GM23338 (cell line): ENCODE measurements at regions not wholly inside any gene's neighbourhood (a gene's known extent, or its start where the extent isn't known, plus 50 kb on each side); places are given as distances from the start of the nearest gene placed in this dataset.

Experiments
- ATAC-seq: fragments of 200-7000 bp; cut with Tn5 transposase; 3 replicates; pipeline ENCODE4 v1.9.1; 2020
- DNase-seq: peaks from one replicate; pipeline ENCODE4 v3.0.0-alpha.2; 2015; ENCODE audit warnings: low spot score
- H2AFZ ChIP-seq: fragments of 200-600 bp; sonication (generic); 2 replicates; pipeline ENCODE4 v1.8.0; 2016; ENCODE audit warnings: antibody characterized with exemption, mild to moderate bottlenecking, moderate library complexity
- H3F3A ChIP-seq: fragments of 200-600 bp; sonication (generic); replicated peaks from 2 replicates; pipeline ENCODE4 v1.8.0; 2017; ENCODE audit warnings: antibody characterized with exemption, mixed run types, low read depth
- H3K27ac ChIP-seq: fragments of 200-600 bp; sonication (generic); 2 replicates; pipeline ENCODE4 v1.6.1; 2016; ENCODE audit warnings: low read depth
- H3K27me3 ChIP-seq: fragments of 200-600 bp; sonication (generic); 2 replicates; pipeline ENCODE4 v1.8.0; 2016; ENCODE audit warnings: mild to moderate bottlenecking, mixed run types, moderate library complexity; ENCODE audit not compliant: insufficient read depth
- H3K36me3 ChIP-seq: fragments of 200-600 bp; sonication (generic); 2 replicates; pipeline ENCODE4 v1.8.0; 2016; ENCODE audit warnings: mild to moderate bottlenecking; ENCODE audit not compliant: insufficient read depth
- H3K4me1 ChIP-seq: fragments of 200-600 bp; sonication (generic); 2 replicates; pipeline ENCODE4 v1.8.0; 2016; ENCODE audit warnings: mild to moderate bottlenecking, moderate library complexity; ENCODE audit not compliant: insufficient read depth
- H3K4me2 ChIP-seq: fragments of 200-600 bp; sonication (generic); 2 replicates; pipeline ENCODE4 v1.7.1; 2017; ENCODE audit warnings: mixed run types
- H3K4me3 ChIP-seq: fragments of 200-600 bp; sonication (generic); 2 replicates; pipeline ENCODE4 v1.6.1; 2016; ENCODE audit warnings: mixed run types
- H3K79me2 ChIP-seq: fragments of 200-600 bp; sonication (generic); replicated peaks from 2 replicates; pipeline ENCODE4 v1.8.0; 2017; ENCODE audit warnings: mild to moderate bottlenecking; ENCODE audit not compliant: insufficient read depth
- H3K9me2 ChIP-seq: fragments of 200-600 bp; sonication (generic); 2 replicates; pipeline ENCODE4 v1.8.0; 2017; ENCODE audit not compliant: insufficient read depth
- H4K20me1 ChIP-seq: fragments of 200-600 bp; sonication (generic); replicated peaks from 2 replicates; pipeline ENCODE4 v1.8.0; 2017; ENCODE audit warnings: mild to moderate bottlenecking; ENCODE audit not compliant: insufficient read depth
- H3K27ac Mint-ChIP-seq: 2 replicates; pipeline ENCODE4 v1.8.0; 2020; ENCODE audit warnings: inconsistent platforms, mild to moderate bottlenecking, moderate library complexity, mixed read lengths
- H3K27me3 Mint-ChIP-seq: 3 replicates; pipeline ENCODE4 v1.8.0; 2022; ENCODE audit warnings: low read depth, mild to moderate bottlenecking, moderate library complexity, mixed read lengths, inconsistent platforms; ENCODE audit not compliant: insufficient read depth, poor library complexity
- H3K36me3 Mint-ChIP-seq: 3 replicates; pipeline ENCODE4 v1.8.0; 2021; ENCODE audit warnings: low read depth, mild to moderate bottlenecking, inconsistent platforms, moderate library complexity, mixed read lengths
- H3K4me1 Mint-ChIP-seq: 3 replicates; pipeline ENCODE4 v1.8.0; 2020; ENCODE audit warnings: mild to moderate bottlenecking, inconsistent platforms, mixed read lengths
- H3K4me3 Mint-ChIP-seq: 3 replicates; pipeline ENCODE4 v1.8.0; 2021; ENCODE audit warnings: moderate library complexity, mild to moderate bottlenecking, inconsistent platforms, mixed read lengths
- H3K9me3 Mint-ChIP-seq: 3 replicates; pipeline ENCODE4 v1.8.0; 2020; ENCODE audit warnings: moderate library complexity, mild to moderate bottlenecking, inconsistent platforms, mixed read lengths
- CREB1 ChIP-seq: fragments of 250-450 bp; sonication (Bioruptor Pico); IDR thresholded peaks from 2 replicates; pipeline ENCODE4 v1.5.0; 2020; ENCODE audit warnings: low read depth, mild to moderate bottlenecking, moderate library complexity
- EZH2 ChIP-seq: fragments of 200-600 bp; sonication (generic); IDR thresholded peaks from one replicate; pipeline ENCODE4 v1.8.0; 2017; ENCODE audit warnings: antibody characterized with exemption, mild to moderate bottlenecking, low read depth; ENCODE audit not compliant: unreplicated experiment
- EZH2phosphoT487 ChIP-seq: fragments of 200-600 bp; sonication (generic); IDR thresholded peaks from one replicate; pipeline ENCODE4 v1.8.1; 2018; ENCODE audit warnings: antibody characterized with exemption; ENCODE audit not compliant: unreplicated experiment
- NANOG ChIP-seq: IDR thresholded peaks from 2 replicates; pipeline ENCODE4 v1.6.1; 2016; ENCODE audit warnings: antibody characterized with exemption, borderline replicate concordance
- ZNF114 ChIP-seq: fragments of 250-450 bp; sonication (Bioruptor Pico); IDR thresholded peaks from 2 replicates; pipeline ENCODE4 v1.5.0; 2020; ENCODE audit warnings: mild to moderate bottlenecking, moderate library complexity
- ZNF331 ChIP-seq: fragments of 250-450 bp; sonication (Bioruptor Pico); IDR thresholded peaks from 2 replicates; pipeline ENCODE4 v1.5.0; 2020; ENCODE audit warnings: low read depth, mild to moderate bottlenecking, moderate library complexity
- TF ChIP-seq, protein P1 (sequence below): fragments of 250-450 bp; sonication (Bioruptor Pico); IDR thresholded peaks from 2 replicates; pipeline ENCODE4 v1.5.0; 2020; ENCODE audit warnings: mild to moderate bottlenecking, moderate library complexity
- TF ChIP-seq, protein P2 (sequence below): IDR thresholded peaks from one replicate; pipeline ENCODE4 v1.6.1; 2018; ENCODE audit warnings: antibody characterized with exemption; ENCODE audit not compliant: unreplicated experiment
- TF ChIP-seq, protein P3 (sequence below): IDR thresholded peaks from 2 replicates; pipeline ENCODE4 v1.6.1; 2016; ENCODE audit warnings: antibody characterized with exemption
- TF ChIP-seq, protein P4 (sequence below), 2 experiments: fragments of 200-600 bp in 1 of 2; sonication (generic) in 1 of 2; conservative IDR thresholded peaks; 2 replicates each; pipeline versions ENCODE4 v1.5.1 to v1.6.1; 2016 to 2017; ENCODE audit warnings: antibody characterized with exemption in 2 of 2, low read depth in 2 of 2, mild to moderate bottlenecking in 2 of 2, moderate library complexity in 1 of 2

DNA sequence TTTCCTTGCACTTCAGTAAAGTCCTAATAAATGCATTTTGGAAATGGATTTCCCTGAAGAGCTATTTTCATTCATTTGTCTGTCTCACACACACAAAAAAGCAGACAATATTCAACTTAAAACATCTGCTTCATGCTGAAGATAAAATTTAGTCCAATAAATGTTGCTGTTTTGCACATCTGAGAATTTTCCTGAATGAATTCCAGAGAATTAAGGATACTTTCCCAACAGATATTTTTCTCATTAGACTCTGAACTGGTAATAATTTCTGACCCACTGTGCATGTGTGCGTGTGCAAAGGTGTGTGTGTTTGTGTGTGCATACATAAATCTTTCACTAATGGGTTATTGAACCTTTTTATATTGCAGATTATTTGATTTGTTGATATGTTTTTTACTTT lies 390.2 kb upstream of the TMEFF2 start (continued):
- TF ChIP-seq, protein P1, sequence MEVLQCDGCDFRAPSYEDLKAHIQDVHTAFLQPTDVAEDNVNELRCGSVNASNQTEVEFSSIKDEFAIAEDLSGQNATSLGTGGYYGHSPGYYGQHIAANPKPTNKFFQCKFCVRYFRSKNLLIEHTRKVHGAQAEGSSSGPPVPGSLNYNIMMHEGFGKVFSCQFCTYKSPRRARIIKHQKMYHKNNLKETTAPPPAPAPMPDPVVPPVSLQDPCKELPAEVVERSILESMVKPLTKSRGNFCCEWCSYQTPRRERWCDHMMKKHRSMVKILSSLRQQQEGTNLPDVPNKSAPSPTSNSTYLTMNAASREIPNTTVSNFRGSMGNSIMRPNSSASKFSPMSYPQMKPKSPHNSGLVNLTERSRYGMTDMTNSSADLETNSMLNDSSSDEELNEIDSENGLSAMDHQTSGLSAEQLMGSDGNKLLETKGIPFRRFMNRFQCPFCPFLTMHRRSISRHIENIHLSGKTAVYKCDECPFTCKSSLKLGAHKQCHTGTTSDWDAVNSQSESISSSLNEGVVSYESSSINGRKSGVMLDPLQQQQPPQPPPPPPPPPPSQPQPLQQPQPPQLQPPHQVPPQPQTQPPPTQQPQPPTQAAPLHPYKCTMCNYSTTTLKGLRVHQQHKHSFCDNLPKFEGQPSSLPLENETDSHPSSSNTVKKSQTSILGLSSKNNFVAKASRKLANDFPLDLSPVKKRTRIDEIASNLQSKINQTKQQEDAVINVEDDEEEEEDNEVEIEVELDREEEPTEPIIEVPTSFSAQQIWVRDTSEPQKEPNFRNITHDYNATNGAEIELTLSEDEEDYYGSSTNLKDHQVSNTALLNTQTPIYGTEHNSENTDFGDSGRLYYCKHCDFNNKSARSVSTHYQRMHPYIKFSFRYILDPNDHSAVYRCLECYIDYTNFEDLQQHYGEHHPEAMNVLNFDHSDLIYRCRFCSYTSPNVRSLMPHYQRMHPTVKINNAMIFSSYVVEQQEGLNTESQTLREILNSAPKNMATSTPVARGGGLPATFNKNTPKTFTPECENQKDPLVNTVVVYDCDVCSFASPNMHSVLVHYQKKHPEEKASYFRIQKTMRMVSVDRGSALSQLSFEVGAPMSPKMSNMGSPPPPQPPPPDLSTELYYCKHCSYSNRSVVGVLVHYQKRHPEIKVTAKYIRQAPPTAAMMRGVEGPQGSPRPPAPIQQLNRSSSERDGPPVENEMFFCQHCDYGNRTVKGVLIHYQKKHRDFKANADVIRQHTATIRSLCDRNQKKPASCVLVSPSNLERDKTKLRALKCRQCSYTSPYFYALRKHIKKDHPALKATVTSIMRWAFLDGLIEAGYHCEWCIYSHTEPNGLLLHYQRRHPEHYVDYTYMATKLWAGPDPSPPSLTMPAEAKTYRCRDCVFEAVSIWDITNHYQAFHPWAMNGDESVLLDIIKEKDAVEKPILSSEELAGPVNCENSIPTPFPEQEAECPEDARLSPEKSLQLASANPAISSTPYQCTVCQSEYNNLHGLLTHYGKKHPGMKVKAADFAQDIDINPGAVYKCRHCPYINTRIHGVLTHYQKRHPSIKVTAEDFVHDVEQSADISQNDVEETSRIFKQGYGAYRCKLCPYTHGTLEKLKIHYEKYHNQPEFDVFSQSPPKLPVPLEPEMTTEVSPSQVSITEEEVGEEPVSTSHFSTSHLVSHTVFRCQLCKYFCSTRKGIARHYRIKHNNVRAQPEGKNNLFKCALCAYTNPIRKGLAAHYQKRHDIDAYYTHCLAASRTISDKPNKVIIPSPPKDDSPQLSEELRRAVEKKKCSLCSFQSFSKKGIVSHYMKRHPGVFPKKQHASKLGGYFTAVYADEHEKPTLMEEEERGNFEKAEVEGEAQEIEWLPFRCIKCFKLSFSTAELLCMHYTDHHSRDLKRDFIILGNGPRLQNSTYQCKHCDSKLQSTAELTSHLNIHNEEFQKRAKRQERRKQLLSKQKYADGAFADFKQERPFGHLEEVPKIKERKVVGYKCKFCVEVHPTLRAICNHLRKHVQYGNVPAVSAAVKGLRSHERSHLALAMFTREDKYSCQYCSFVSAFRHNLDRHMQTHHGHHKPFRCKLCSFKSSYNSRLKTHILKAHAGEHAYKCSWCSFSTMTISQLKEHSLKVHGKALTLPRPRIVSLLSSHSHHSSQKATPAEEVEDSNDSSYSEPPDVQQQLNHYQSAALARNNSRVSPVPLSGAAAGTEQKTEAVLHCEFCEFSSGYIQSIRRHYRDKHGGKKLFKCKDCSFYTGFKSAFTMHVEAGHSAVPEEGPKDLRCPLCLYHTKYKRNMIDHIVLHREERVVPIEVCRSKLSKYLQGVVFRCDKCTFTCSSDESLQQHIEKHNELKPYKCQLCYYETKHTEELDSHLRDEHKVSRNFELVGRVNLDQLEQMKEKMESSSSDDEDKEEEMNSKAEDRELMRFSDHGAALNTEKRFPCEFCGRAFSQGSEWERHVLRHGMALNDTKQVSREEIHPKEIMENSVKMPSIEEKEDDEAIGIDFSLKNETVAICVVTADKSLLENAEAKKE (CRISPR knock-in tag): no peak

DNA sequence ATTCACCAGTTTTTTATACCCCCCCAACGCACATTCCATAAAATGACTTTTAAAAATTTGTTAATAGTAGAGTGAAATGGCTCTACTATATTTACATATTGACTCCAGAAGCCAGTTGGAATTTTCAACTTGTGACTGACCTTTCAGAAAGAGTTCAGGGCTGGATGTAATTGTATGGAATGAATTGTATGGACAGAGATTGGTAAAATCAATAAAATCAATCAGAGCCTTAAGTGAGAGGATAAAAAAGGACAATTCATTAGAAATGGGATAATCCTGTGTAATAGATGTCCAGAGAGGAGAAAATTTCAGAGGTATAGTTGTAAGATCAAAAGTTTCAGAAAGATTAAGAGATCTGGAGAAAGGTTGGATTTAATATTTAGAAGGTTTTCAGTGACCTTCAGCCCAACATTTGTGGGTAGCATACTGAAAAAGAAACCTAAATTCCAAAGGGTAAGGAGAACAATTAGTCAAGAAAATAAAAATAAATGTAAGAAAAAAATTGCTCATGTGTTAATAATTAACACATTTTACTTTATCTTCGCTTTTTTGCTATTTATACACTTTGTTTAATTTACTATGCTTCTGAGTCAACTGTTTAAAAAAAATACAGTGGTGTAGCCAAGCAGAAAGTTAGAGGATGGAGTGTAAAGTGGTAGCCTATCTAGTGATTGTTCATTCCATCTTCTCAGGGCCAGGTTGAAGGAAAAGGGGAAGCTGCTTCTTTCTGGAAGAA lies 385.4 kb upstream of the TMEFF2 start:
- Histone ChIP-seq H3K4me3 (no peak overlapping the region), H3K79me2 (no peaks in the 10 kb centered on the region), H3F3A (no peaks in the 10 kb centered on the region), H3K4me2 (no peak overlapping the region), H3K36me3 (no peaks in the 10 kb centered on the region), H3K4me1 (no peaks in the 10 kb centered on the region), H2AFZ (no peak overlapping the region), H4K20me1 (no peaks in the 10 kb centered on the region), H3K27me3 (no peaks in the 10 kb centered on the region), H3K9me2 (no peaks in the 10 kb centered on the region), H3K27ac (no peak overlapping the region)
- Mint-ChIP-seq H3K4me1 (no peaks in the 10 kb centered on the region), H3K27me3 (no peaks in the 10 kb centered on the region), H3K36me3 (no peaks in the 10 kb centered on the region), H3K27ac (no peak overlapping the region), H3K4me3 (no peak overlapping the region), H3K9me3 (no peaks in the 10 kb centered on the region)
- DNase-seq (no peak), ATAC-seq (no peak)
- no peak for TF ChIP-seq ZNF114 (CRISPR knock-in tag)
- TF ChIP-seq EZH2: no peak
- TF ChIP-seq ZNF331 (CRISPR knock-in tag): no peak
- TF ChIP-seq, protein P2, sequence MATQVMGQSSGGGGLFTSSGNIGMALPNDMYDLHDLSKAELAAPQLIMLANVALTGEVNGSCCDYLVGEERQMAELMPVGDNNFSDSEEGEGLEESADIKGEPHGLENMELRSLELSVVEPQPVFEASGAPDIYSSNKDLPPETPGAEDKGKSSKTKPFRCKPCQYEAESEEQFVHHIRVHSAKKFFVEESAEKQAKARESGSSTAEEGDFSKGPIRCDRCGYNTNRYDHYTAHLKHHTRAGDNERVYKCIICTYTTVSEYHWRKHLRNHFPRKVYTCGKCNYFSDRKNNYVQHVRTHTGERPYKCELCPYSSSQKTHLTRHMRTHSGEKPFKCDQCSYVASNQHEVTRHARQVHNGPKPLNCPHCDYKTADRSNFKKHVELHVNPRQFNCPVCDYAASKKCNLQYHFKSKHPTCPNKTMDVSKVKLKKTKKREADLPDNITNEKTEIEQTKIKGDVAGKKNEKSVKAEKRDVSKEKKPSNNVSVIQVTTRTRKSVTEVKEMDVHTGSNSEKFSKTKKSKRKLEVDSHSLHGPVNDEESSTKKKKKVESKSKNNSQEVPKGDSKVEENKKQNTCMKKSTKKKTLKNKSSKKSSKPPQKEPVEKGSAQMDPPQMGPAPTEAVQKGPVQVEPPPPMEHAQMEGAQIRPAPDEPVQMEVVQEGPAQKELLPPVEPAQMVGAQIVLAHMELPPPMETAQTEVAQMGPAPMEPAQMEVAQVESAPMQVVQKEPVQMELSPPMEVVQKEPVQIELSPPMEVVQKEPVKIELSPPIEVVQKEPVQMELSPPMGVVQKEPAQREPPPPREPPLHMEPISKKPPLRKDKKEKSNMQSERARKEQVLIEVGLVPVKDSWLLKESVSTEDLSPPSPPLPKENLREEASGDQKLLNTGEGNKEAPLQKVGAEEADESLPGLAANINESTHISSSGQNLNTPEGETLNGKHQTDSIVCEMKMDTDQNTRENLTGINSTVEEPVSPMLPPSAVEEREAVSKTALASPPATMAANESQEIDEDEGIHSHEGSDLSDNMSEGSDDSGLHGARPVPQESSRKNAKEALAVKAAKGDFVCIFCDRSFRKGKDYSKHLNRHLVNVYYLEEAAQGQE: no peak
- TF ChIP-seq, protein P3, sequence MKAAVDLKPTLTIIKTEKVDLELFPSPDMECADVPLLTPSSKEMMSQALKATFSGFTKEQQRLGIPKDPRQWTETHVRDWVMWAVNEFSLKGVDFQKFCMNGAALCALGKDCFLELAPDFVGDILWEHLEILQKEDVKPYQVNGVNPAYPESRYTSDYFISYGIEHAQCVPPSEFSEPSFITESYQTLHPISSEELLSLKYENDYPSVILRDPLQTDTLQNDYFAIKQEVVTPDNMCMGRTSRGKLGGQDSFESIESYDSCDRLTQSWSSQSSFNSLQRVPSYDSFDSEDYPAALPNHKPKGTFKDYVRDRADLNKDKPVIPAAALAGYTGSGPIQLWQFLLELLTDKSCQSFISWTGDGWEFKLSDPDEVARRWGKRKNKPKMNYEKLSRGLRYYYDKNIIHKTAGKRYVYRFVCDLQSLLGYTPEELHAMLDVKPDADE: no peak
- no peak for TF ChIP-seq EZH2phosphoT487
- TF ChIP-seq, protein P4, sequence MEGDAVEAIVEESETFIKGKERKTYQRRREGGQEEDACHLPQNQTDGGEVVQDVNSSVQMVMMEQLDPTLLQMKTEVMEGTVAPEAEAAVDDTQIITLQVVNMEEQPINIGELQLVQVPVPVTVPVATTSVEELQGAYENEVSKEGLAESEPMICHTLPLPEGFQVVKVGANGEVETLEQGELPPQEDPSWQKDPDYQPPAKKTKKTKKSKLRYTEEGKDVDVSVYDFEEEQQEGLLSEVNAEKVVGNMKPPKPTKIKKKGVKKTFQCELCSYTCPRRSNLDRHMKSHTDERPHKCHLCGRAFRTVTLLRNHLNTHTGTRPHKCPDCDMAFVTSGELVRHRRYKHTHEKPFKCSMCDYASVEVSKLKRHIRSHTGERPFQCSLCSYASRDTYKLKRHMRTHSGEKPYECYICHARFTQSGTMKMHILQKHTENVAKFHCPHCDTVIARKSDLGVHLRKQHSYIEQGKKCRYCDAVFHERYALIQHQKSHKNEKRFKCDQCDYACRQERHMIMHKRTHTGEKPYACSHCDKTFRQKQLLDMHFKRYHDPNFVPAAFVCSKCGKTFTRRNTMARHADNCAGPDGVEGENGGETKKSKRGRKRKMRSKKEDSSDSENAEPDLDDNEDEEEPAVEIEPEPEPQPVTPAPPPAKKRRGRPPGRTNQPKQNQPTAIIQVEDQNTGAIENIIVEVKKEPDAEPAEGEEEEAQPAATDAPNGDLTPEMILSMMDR (conservative IDR thresholded peaks at IDR 0.05; ENCODE audit: low read depth in 2 of 2): no peak
- no peak for TF ChIP-seq CREB1 (CRISPR knock-in tag)
- TF ChIP-seq NANOG: no peak
